HG02970 (cell line): ENCODE measurements at regions not wholly inside any gene's neighbourhood (a gene's known extent, or its start where the extent isn't known, plus 50 kb on each side); places are given as distances from the start of the nearest gene placed in this dataset.

Source experiments
- ATAC-seq: cut with Tn5 transposase; IDR thresholded peaks from one replicate; pipeline ENCODE4 v1.9.1; 2021; ENCODE audit warnings: mild to moderate bottlenecking, moderate library complexity, moderate number of reproducible peaks; ENCODE audit not compliant: unreplicated experiment, low FRiP score

GRCh38 chr4:124219389-124219788 lies 493.1 kb downstream of the ANKRD50 start:
- no peak for ATAC-seq

DNA sequence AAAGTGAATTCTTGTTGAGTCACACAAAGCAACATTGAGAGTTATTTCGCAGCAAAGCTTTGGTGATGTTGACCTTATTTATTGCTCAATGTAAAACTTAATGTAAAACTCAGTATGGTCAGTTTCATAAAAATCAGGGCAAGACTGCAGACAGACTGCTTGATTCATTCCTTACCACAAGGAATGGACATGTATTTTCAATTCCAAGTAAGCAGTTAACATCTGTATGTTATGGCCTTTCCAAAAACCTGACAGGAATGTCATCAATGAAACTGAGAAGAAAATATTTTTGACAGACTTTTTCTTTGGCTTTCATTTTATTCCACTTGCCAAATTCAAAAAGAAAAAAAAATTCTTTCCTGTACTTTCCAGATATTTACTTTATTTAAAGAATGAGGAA lies 488.3 kb downstream of the ANKRD50 start:
- no peak for ATAC-seq

DNA sequence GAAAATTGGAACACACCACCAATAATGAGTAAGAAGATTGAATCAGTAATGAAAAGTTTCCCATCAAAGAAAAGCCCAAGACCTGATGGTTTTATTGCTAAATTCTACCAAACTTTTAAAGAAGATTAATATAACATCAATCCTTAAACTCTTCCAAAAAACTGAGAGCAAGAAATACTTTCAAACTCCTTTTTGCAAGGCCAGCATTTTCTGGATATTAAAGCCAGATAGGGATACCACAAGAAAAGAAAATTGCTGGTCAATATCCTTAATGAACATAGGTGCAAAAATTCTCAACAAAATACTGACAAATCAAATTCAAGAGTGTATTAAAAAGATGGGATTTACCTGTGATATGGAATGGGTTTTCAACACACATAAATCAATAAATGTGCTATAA lies 484.6 kb downstream of the ANKRD50 start:
- ATAC-seq = no peak

GRCh38 chr4:124230268-124230667 lies 482.3 kb downstream of the ANKRD50 start:
- no peak for ATAC-seq

DNA sequence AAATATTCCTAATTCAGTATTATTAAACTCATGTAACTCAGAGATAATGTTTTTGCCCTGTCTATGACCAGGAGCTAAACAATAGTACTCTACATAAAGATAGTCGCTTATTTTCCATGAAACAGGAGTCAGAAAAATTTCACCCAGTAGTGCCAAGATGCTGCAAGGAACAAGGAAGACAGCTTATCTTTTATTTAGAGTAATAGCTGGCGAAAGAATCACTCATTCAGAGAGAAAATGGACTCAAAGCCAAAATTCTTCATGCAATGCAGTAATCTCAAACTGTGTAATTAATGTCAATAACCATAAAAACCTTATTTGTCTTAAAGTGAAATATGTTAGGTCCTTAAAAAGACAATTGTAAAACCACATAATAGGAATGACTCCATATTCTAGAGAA lies 477.8 kb downstream of the ANKRD50 start:
- no peak for ATAC-seq

GRCh38 chr4:124243671-124244366 lies 468.7 kb downstream of the ANKRD50 start:
- no peak for ATAC-seq

- no peak for ATAC-seq
Observed at GRCh38 chr4:124253080-124253479, 459.5 kb downstream of the ANKRD50 start.

GRCh38 chr4:124262211-124263179 lies 450.0 kb downstream of the ANKRD50 start:
- ATAC-seq = no peak

- ATAC-seq = no peak
Observed at GRCh38 chr4:124265701-124266100, 446.8 kb downstream of the ANKRD50 start.

GRCh38 chr4:124266721-124267120 lies 445.8 kb downstream of the ANKRD50 start:
- no peak for ATAC-seq

DNA sequence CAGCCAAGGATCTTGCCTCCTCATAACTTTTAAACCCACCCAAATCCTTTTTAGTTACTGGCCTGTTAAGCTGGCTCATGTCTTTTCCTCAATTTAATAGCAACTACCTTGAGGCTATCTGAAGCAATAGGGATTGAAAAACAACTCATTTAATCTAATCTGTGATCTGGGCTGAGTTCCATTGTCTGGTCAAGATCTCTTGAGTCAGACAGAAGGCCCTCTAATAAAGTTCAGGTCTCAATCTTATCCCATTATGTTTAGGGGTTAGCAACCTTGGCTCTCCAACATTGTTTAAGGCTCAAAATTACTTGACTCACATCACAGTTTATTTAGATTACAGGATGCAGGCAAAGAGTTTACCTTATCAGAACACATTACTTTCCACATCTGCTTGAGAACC lies 436.1 kb downstream of the ANKRD50 start:
- no peak for ATAC-seq

GRCh38 chr4:124277691-124278090 lies 434.8 kb downstream of the ANKRD50 start:
- ATAC-seq = no peak

GRCh38 chr4:124278477-124278876 lies 434.1 kb downstream of the ANKRD50 start:
- ATAC-seq = no peak

- ATAC-seq = no peak
Observed at GRCh38 chr4:124279741-124280140, 432.8 kb downstream of the ANKRD50 start.

DNA sequence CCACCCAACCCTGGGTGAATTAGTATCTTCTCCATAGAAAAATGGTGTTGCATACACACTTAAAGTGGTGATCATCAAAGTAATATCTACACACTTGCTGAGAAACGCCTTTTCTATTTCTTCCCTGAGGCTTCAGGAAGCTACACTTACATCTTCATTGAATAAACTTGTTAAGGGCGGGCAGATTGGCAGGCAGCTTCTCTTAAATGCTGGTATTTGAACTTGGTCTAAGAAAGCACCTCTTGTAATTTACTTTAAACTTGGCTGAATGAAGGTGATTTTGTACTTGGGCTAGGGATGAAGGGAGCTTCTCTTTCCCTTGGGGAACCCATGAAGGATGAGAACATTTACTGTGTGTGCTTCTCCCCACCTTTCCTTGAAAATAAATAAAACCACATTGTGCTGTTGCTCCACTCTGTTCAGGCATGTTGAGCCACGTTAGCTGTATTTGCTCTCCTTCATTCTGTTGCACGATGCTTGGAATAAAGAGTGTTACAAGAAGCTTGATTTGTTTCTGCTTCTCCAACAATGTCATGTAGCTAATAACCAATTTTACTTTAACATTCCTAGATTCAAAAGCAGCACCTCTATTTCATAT lies 430.1 kb downstream of the ANKRD50 start:
- no peak for ATAC-seq

DNA sequence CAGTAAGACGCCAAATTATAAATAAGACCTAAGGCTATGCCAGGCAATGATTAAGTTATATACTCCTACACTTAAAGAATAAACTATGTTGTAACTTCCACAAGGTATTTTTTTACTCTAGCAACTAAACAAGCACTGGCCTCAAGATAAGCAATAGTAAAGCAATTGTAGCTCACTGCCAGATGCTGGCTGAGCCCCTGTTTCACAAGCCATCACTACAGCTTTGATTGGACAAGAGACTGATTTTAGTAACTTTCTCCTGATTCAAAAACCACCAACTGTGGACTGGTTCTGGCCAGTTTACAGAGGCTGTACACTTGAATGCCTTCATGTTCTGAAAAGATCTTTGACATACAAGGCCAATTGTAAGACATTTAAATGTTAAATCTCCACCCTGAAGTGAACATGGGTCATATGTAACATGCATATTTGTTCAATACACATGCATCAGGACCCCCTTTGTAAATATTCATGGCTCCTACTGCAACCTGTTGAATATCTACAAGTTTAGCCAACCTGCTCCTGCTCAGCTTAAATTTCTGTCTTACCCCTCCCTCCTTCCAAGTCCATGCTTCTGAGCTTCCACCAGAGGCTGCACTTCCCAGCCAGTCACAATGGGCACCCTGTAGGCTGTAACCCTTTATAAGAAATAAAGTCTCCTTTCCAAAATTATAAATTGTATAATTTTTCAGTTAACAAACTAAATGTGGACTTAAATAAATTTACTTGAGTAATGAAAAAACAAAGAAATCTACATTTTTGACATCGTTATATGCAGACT lies 423.6 kb downstream of the ANKRD50 start:
- no peak for ATAC-seq

DNA sequence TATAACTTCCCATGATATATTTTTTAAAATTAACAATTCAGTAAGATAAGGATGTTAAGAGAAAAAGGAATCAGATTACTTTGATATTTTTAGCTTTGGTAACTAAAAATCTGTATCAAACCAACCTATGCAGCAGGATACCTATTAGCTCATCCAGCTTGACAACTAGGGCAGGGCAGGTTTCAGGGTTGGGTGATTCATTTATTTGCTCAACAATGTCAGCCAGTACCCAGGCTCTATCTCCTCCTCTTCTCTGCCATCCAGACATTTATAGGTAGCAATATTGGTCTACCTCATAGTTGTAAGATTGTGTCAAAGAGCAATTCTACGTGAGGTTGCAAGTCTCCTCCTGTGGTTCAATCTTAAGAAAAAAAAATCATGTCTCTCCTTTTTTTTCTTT lies 421.9 kb downstream of the ANKRD50 start:
- ATAC-seq = no peak

- no peak for ATAC-seq
Observed at GRCh38 chr4:124295413-124295812, 417.1 kb downstream of the ANKRD50 start.

GRCh38 chr4:124304941-124305340 lies 407.6 kb downstream of the ANKRD50 start:
- ATAC-seq = no peak

- no peak for ATAC-seq
Observed at GRCh38 chr4:124306352-124306751, 406.2 kb downstream of the ANKRD50 start.
